ENCODE measurements at regions not wholly inside any gene's neighbourhood (a gene's known extent, or its start where the extent isn't known, plus 50 kb on each side); places are given as distances from the start of the nearest gene placed in this dataset.

- TF ChIP-seq, protein P1, sequence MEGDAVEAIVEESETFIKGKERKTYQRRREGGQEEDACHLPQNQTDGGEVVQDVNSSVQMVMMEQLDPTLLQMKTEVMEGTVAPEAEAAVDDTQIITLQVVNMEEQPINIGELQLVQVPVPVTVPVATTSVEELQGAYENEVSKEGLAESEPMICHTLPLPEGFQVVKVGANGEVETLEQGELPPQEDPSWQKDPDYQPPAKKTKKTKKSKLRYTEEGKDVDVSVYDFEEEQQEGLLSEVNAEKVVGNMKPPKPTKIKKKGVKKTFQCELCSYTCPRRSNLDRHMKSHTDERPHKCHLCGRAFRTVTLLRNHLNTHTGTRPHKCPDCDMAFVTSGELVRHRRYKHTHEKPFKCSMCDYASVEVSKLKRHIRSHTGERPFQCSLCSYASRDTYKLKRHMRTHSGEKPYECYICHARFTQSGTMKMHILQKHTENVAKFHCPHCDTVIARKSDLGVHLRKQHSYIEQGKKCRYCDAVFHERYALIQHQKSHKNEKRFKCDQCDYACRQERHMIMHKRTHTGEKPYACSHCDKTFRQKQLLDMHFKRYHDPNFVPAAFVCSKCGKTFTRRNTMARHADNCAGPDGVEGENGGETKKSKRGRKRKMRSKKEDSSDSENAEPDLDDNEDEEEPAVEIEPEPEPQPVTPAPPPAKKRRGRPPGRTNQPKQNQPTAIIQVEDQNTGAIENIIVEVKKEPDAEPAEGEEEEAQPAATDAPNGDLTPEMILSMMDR (conservative IDR thresholded peaks at IDR 0.05 in 1 of 2, IDR thresholded peaks at IDR 0.05 in 1 of 2; ENCODE audit: low read depth in 1 of 2, low read length in 2 of 2): no peak
- TF ChIP-seq EZH2 (IDR thresholded peaks at IDR 0.05; ENCODE audit: low read length, missing control alignments): no peak
Measured at GRCh38 chr5:88119535-88120125, 149.0 kb downstream of the TMEM161B start.
